K562 (cell line): ENCODE measurements at regions not wholly inside any gene's neighbourhood (a gene's known extent, or its start where the extent isn't known, plus 50 kb on each side); places are given as distances from the start of the nearest gene placed in this dataset.

ENCODE experiments used
- MGA ChIP-seq: fragments of 450-650 bp; IDR thresholded peaks from 2 replicates; pipeline ENCODE4 v1.6.1; 2016; ENCODE audit warnings: mild to moderate bottlenecking, moderate library complexity

GRCh38 chr7:32152576-32152975, 82.4 kb upstream of the PDE1C start (continued):
- TF ChIP-seq MGA = no peak
- TF ChIP-seq, all 486 proteins: peak for 2
